ENCODE measurements at regions not wholly inside any gene's neighbourhood (a gene's known extent, or its start where the extent isn't known, plus 50 kb on each side); places are given as distances from the start of the nearest gene placed in this dataset.
A peak's percentile ranks its signal among the peaks of the same experiment; 100 is the strongest.

- H3K36me3 ChIP-seq (ENCODE audit: control insufficient read depth in 2 of 4, insufficient read depth in 4 of 4, low read length in 3 of 4): peaks cover 61 to 88% (median 81%) of the 10 kb centered on the region in 4 experiments
- no peak overlapping the region for H3K9ac ChIP-seq (replicated peaks in 1 of 4; ENCODE audit: extremely low read depth in 1 of 4, low read depth in 3 of 4, low read length in 3 of 4)
- no peak overlapping the region for H2BK120ac ChIP-seq (replicated peaks; ENCODE audit: low read depth, low read length)
- H3K23me2 ChIP-seq (ENCODE audit: low read depth, low read length): no peaks in the 10 kb centered on the region
- no peak for FAIRE-seq
- POLR2A ChIA-PET (ENCODE audit: partially characterized antibody): interaction anchor here (1.7 kb wide), 1 partner anchor 10 kb away, joined by 5 read pairs; no protein-coding TSS in a partner anchor
- no peak overlapping the region for H2AFZ ChIP-seq (ENCODE audit: low read length)
- H4K91ac ChIP-seq (replicated peaks; ENCODE audit: insufficient read length, low read length): no peak overlapping the region
- no peak for DNase-seq (ENCODE audit: low read depth in 1 of 2, low spot score in 2 of 2)
- H3K56ac ChIP-seq (replicated peaks; ENCODE audit: insufficient read length, low read depth, low read length): no peak overlapping the region
- TF ChIP-seq RBBP5 (IDR thresholded peaks at IDR 0.05; ENCODE audit: borderline replicate concordance, low read depth, low read length): no peak
- peak; percentile 21; the same call in 1 of the 2 replicates for TF ChIP-seq POLR2AphosphoS5 (IDR thresholded peaks at IDR 0.05; ENCODE audit: low read depth, low read length)
- no peak overlapping the region for H2AK5ac ChIP-seq (ENCODE audit: low read depth, low read length)
- H3K27ac ChIP-seq (ENCODE audit: low read depth, low read length): no peak overlapping the region
- H3K4me2 ChIP-seq (ENCODE audit: insufficient read depth in 1 of 2, low read depth in 2 of 2, low read length in 2 of 2): no peak overlapping the region
- no peak overlapping the region for H2BK5ac ChIP-seq (ENCODE audit: low read depth, low read length)
- H3K14ac ChIP-seq (ENCODE audit: insufficient read length): no peak overlapping the region
- H4K5ac ChIP-seq (ENCODE audit: insufficient read length, low read depth, low read length): no peak overlapping the region
- no peak overlapping the region for H3K4ac ChIP-seq (replicated peaks; ENCODE audit: insufficient read length, low read depth, low read length)
- CTCF ChIA-PET (ENCODE audit: partially characterized antibody): no interaction called here
- H2BK15ac ChIP-seq (ENCODE audit: low read length): no peak overlapping the region
- H3K4me1 ChIP-seq (replicated peaks in 1 of 4; ENCODE audit: control insufficient read depth in 3 of 4, insufficient read depth in 4 of 4, low read length in 3 of 4): no peaks in the 10 kb centered on the region
- 84% methylated on average over 8 of the region's 8 CpGs; no CpG with 5 or more reads in 1 of the 2 experiments for WGBS, 2 experiments (ENCODE audit: extremely low coverage in 1 of 2, insufficient coverage in 1 of 2, insufficient read length in 1 of 2, insufficient replicate concordance in 2 of 2, low coverage in 1 of 2, low lambda C conversion rate in 2 of 2, missing lambda C conversion rate in 1 of 2)
- H4K20me1 ChIP-seq (replicated peaks in 1 of 2; ENCODE audit: control insufficient read depth in 1 of 2, insufficient read depth in 2 of 2, low read length in 2 of 2): peaks cover 7 to 9% of the 10 kb centered on the region in 2 experiments
- H4K8ac ChIP-seq (ENCODE audit: extremely low read depth, insufficient read depth, low read length): no peak overlapping the region
- no peak overlapping the region for H3K18ac ChIP-seq (ENCODE audit: extremely low read depth, low read length)
- H3K23ac ChIP-seq (ENCODE audit: insufficient read length): no peak overlapping the region
- no peaks in the 10 kb centered on the region for H3K27me3 ChIP-seq (replicated peaks in 1 of 4; ENCODE audit: control insufficient read depth in 3 of 4, extremely low read depth in 1 of 4, insufficient read depth in 3 of 4, low read length in 3 of 4)
- no peak overlapping the region for H2BK12ac ChIP-seq (ENCODE audit: low read depth, low read length)
- H3K9me3 ChIP-seq (ENCODE audit: insufficient read depth in 2 of 2, low read depth in 1 of 2, low read length in 1 of 2): peaks cover 27 to 53% of the 10 kb centered on the region in 2 experiments
- H3K79me1 ChIP-seq (ENCODE audit: low read depth, low read length): peaks cover 4% of the 10 kb centered on the region; the same call in 1 of the 2 replicates
- no peak overlapping the region for H3K4me3 ChIP-seq (ENCODE audit: extremely low read depth in 1 of 4, insufficient read depth in 2 of 4, low read depth in 3 of 4, low read length in 4 of 4)
- no peak overlapping the region for H2BK20ac ChIP-seq (ENCODE audit: low read length)
- peaks cover 0 to 79% of the 10 kb centered on the region in 2 experiments; a peak in 3 of 4 replicates for H3K79me2 ChIP-seq (ENCODE audit: control insufficient read depth in 1 of 2, insufficient read depth in 2 of 2, low read length in 2 of 2)
These were observed 132.3 kb downstream of the SNRPN start for GRCh38 chr15:25087137-25087536.
